PC-3 (cell line): ENCODE measurements at regions not wholly inside any gene's neighbourhood (a gene's known extent, or its start where the extent isn't known, plus 50 kb on each side); places are given as distances from the start of the nearest gene placed in this dataset.

ENCODE experiments used
- ATAC-seq: fragments of 200-7000 bp; cut with Tn5 transposase; 2 replicates; pipeline ENCODE4 v1.9.1; 2020; ENCODE audit warnings: mild to moderate bottlenecking, moderate library complexity
- BruUV-seq: library from RNA; stranded (reverse); fragments of 400-500 nt; replicated peaks from 2 replicates; lab custom pipeline; 2021; lab: Mats Ljungman, UMichigan
- CTCF ChIA-PET: fragments of 300-600 bp; sonication (Branson Sonifier 250); formaldehyde crosslinking; loops from one replicate; lab custom pipeline; 2022; ENCODE audit warnings: antibody characterized with exemption; lab: Charles Lee
- POLR2A ChIA-PET: fragments of 300-600 bp; sonication (Branson Sonifier 250); formaldehyde crosslinking; loops from one replicate; lab custom pipeline; 2022; ENCODE audit warnings: antibody characterized with exemption; ENCODE audit not compliant: unreplicated experiment; lab: Charles Lee
- DNase-seq: peaks from one replicate; pipeline ENCODE4 v3.0.0-alpha.2; 2015
- H2AFZ ChIP-seq: fragments of 300-600 bp; sonication (generic); 2 replicates; pipeline ENCODE4 v1.6.0; 2016; ENCODE audit warnings: antibody characterized with exemption, low read length
- H3F3A ChIP-seq: fragments of 300-600 bp; sonication (generic); one replicate; pipeline ENCODE4 v1.6.0; 2017; ENCODE audit warnings: antibody characterized with exemption, low read length, control low read depth, mild to moderate bottlenecking; ENCODE audit not compliant: unreplicated experiment
- H3K27ac ChIP-seq: fragments of 300-600 bp; sonication (generic); 2 replicates; pipeline ENCODE4 v1.5.1; 2016; ENCODE audit warnings: mild to moderate bottlenecking, low read length
- H3K27me3 ChIP-seq: fragments of 300-600 bp; sonication (generic); 2 replicates; pipeline ENCODE4 v1.6.1; 2016; ENCODE audit warnings: low read length, mixed read lengths
- H3K36me3 ChIP-seq: fragments of 300-600 bp; sonication (generic); 2 replicates; pipeline ENCODE4 v1.6.1; 2016; ENCODE audit warnings: low read depth, mixed run types, low read length, mixed read lengths
- H3K4me1 ChIP-seq: fragments of 300-600 bp; sonication (generic); 2 replicates; pipeline ENCODE4 v1.5.1; 2016; ENCODE audit warnings: low read length; ENCODE audit not compliant: insufficient read depth
- H3K4me2 ChIP-seq: fragments of 300-600 bp; sonication (generic); 2 replicates; pipeline ENCODE4 v1.6.0; 2016; ENCODE audit warnings: low read length
- H3K4me3 ChIP-seq: fragments of 300-600 bp; sonication (generic); 2 replicates; pipeline ENCODE4 v1.5.1; 2016; ENCODE audit warnings: mild to moderate bottlenecking, low read length, mixed read lengths
- H3K79me2 ChIP-seq: fragments of 300-600 bp; sonication (generic); 2 replicates; pipeline ENCODE4 v1.6.1; 2017; ENCODE audit warnings: low read length, mixed read lengths
- H3K9ac ChIP-seq: fragments of 300-600 bp; sonication (generic); 2 replicates; pipeline ENCODE4 v1.6.0; 2016; ENCODE audit warnings: mild to moderate bottlenecking, low read length
- H3K9me2 ChIP-seq: fragments of 300-600 bp; sonication (generic); replicated peaks from 2 replicates; pipeline ENCODE4 v1.6.1; 2016; ENCODE audit warnings: mixed run types, low read length, mixed read lengths
- H3K9me3 ChIP-seq: fragments of 300-600 bp; sonication (generic); 2 replicates; pipeline ENCODE4 v1.6.1; 2016; ENCODE audit warnings: low read length, mixed read lengths
- H4K20me1 ChIP-seq: fragments of 300-600 bp; sonication (generic); 2 replicates; pipeline ENCODE4 v1.6.1; 2016; ENCODE audit warnings: low read length, mixed read lengths
- CTCF ChIP-seq: fragments of 300-600 bp; sonication (generic); conservative IDR thresholded peaks from 2 replicates; pipeline ENCODE4 v1.5.1; 2017; ENCODE audit warnings: antibody characterized with exemption, low read depth, mild to moderate bottlenecking, low read length
- EZH2 ChIP-seq: fragments of 300-600 bp; sonication (generic); IDR thresholded peaks from one replicate; pipeline ENCODE4 v1.6.1; 2017; ENCODE audit warnings: antibody characterized with exemption, mild to moderate bottlenecking, low read length; ENCODE audit not compliant: unreplicated experiment
- EZH2phosphoT487 ChIP-seq: fragments of 300-600 bp; sonication (generic); IDR thresholded peaks from 2 replicates; pipeline ENCODE4 v1.6.1; 2018; ENCODE audit warnings: mild to moderate bottlenecking, antibody characterized with exemption, low read length, borderline replicate concordance
- intact Hi-C: fragments of 100-400 bp; cut with micrococcal nuclease; formaldehyde crosslinking; loops from 2 replicates; pipeline ENCODE4 v1.9.0; 2023

GRCh38 chr14:104472073-104472472 is 107.5 kb upstream of the C14orf180 start:
- Histone ChIP-seq H2AFZ (no peak overlapping the region), H3K9ac (no peak overlapping the region), H3K9me3 (no peaks in the 10 kb centered on the region), H3K36me3 (no peaks in the 10 kb centered on the region), H3K27me3 (peaks cover 60% of the 10 kb centered on the region), H3K4me3 (no peak overlapping the region), H3K79me2 (no peaks in the 10 kb centered on the region), H3K9me2 (no peaks in the 10 kb centered on the region), H3K4me2 (no peak overlapping the region), H4K20me1 (no peaks in the 10 kb centered on the region), H3K4me1 (no peaks in the 10 kb centered on the region), H3F3A (no peaks in the 10 kb centered on the region), H3K27ac (no peak overlapping the region)
- ATAC-seq (no peak), DNase-seq (no peak)
- TF ChIP-seq EZH2phosphoT487 = no peak
- TF ChIP-seq EZH2 = no peak
- TF ChIP-seq CTCF = no peak
- intact Hi-C loops = no loop called here
- POLR2A ChIA-PET = no interaction called here
- CTCF ChIA-PET = no interaction called here
- no TSS peak for BruUV-seq

- Histone ChIP-seq H3K27ac (no peak overlapping the region), H3F3A (no peaks in the 10 kb centered on the region), H3K9me2 (no peaks in the 10 kb centered on the region), H3K4me2 (no peak overlapping the region), H3K4me1 (no peaks in the 10 kb centered on the region), H4K20me1 (no peaks in the 10 kb centered on the region), H3K36me3 (no peaks in the 10 kb centered on the region), H3K9ac (no peak overlapping the region), H3K4me3 (no peak overlapping the region), H3K9me3 (no peaks in the 10 kb centered on the region), H2AFZ (no peak overlapping the region), H3K27me3 (peaks cover 60% of the 10 kb centered on the region), H3K79me2 (no peaks in the 10 kb centered on the region)
- ChIA-PET POLR2A (no interaction called here), CTCF (no interaction called here)
- no peak for DNase-seq
- ATAC-seq = no peak
- TF ChIP-seq EZH2phosphoT487 = no peak
- no peak for TF ChIP-seq CTCF
- no peak for TF ChIP-seq EZH2
- BruUV-seq = no TSS peak
- intact Hi-C loops = no loop called here
Measured at GRCh38 chr14:104472536-104473243, 106.9 kb upstream of the C14orf180 start.

GRCh38 chr14:104473244-104473565 is 106.4 kb upstream of the C14orf180 start:
- Histone ChIP-seq H3K27ac (no peak overlapping the region), H3K36me3 (no peaks in the 10 kb centered on the region), H3K79me2 (no peaks in the 10 kb centered on the region), H3K4me3 (no peak overlapping the region), H3K4me1 (no peaks in the 10 kb centered on the region), H3K4me2 (no peak overlapping the region), H3K9ac (no peak overlapping the region), H3F3A (no peaks in the 10 kb centered on the region), H3K9me3 (no peaks in the 10 kb centered on the region), H4K20me1 (no peaks in the 10 kb centered on the region), H2AFZ (no peak overlapping the region), H3K27me3 (peaks cover 60% of the 10 kb centered on the region), H3K9me2 (no peaks in the 10 kb centered on the region)
- TF ChIP-seq EZH2 = no peak
- no peak for TF ChIP-seq EZH2phosphoT487
- TF ChIP-seq CTCF = no peak
- CTCF ChIA-PET = no interaction called here
- ATAC-seq = no peak
- intact Hi-C loops = no loop called here
- no TSS peak for BruUV-seq
- POLR2A ChIA-PET = no interaction called here
- no peak for DNase-seq
